Glomerular endothelial cell (primary cell): ENCODE measurements at regions not wholly inside any gene's neighbourhood (a gene's known extent, or its start where the extent isn't known, plus 50 kb on each side); places are given as distances from the start of the nearest gene placed in this dataset.
"Not testable (repeated sequence)": the region's sequence is repeated elsewhere in the genome, so short reads cannot be mapped to it uniquely, and the experiment has no call there.

Experiments
- DNase-seq: peaks from one replicate; pipeline ENCODE4 v3.0.0-alpha.2; 2011; ENCODE audit warnings: low read depth, low spot score; ENCODE audit errors: extremely low read depth

- DNase-seq, result no peak
Measured at GRCh38 chr4:79621061-79621460, 213.0 kb upstream of the GK2 start.

DNA sequence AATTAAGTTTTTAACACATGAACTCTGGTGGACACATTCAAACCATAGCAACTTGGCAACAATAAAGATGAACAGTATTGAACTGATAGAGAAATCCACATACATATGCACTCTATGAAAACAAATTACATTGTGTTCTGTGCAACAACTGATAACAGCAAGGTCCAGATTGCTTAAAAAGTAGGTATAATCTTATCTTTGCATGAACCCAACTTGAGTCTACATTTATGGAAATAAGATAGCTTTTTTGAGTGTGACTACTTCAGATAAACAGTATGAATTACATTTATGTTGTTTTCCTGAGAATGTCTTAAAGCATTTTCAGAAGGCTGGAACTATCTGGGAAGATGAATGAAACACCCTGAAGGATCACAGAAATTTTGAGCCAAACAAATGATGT lies 212.6 kb upstream of the GK2 start:
- no peak for DNase-seq

DNA sequence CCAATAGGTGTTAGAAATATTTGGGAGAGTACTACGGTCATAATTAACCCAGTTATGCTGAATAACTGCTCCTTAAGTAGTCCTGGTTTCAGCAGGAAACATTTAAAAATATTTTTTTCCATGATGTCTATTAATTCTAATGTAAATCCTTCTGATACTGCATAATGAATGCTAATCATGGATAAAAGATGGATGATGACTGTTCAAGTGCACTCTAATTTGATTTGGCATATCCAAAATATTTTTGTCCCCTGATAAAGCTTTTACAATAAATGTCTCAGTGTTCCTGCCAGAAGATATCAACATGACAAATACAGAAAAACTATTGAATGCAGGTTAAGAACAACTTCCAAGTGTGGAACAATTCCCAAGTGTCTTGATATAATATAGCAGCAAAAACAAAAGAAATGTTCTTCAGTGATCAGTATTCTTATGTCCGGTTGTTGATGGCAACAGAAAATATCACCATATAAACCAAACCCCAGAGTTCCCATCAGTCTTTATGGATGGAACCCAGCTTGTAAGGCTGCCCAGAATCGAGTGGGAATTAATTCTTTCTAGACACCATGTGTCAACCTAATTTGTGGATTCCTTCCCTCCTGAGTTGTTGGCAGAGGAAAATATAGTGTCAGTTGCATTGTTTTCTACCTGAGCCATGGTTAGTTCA lies 205.4 kb upstream of the GK2 start:
- DNase-seq, result no peak

GRCh38 chr4:79611026-79611425 lies 203.0 kb upstream of the GK2 start:
- no peak for DNase-seq

DNA sequence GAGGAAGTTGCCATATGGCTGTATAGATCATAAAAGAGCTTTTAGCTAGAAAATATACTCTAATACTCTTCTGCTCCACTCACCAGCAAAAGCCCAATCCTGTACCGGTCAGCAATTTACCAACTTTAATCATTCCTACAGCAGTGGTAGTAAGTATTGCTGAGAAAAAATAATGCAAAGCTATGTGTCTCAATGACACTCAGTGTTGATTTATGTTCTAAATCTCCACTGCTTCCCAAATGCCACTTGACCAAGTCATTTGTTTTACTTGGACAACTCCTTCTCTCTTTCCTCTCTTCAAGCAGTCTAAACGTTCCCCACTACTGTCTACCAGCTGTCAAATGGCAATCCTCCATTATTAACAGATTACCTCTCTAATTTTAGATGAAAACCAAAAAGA lies 201.8 kb upstream of the GK2 start:
- DNase-seq, result no peak

DNA sequence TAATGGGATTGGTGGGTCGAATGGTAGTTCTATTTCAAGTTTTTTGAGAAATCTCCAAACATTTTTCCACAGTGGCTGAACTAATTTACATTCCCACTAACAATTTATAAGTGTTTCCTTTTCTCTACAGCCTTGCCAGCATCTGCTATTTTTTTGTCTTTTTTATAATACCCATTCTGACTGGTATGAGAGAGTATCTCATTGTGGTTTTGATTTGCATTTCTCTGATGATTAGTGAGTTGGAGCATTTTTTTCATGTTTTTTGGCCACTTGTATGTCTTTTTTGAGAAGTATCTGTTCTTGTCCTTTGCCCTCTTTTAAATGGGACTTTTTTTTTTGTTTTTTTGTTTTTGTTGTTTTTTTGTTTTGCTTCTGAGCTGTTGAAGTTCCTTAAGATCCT lies 200.0 kb upstream of the GK2 start:
- DNase-seq, result no peak

DNA sequence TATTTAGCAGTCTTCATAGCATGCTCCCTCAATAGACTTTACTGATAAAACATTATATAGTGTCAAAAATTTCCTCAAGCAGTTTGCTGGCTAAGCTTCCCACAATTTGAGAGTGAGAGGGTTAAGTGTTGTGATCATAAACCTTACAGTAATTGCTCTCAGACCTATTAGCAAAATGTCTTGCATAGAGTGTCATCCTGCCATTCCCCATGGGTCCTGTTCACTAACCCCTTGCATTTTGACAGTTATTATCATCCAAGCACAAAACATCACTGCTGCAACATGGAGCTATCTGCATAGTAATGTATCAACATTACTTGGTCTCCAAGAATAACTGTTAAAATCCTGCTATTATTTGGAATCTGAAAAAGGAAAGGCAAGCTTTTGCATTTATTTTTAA lies 196.1 kb upstream of the GK2 start:
- DNase-seq, result no peak

DNA sequence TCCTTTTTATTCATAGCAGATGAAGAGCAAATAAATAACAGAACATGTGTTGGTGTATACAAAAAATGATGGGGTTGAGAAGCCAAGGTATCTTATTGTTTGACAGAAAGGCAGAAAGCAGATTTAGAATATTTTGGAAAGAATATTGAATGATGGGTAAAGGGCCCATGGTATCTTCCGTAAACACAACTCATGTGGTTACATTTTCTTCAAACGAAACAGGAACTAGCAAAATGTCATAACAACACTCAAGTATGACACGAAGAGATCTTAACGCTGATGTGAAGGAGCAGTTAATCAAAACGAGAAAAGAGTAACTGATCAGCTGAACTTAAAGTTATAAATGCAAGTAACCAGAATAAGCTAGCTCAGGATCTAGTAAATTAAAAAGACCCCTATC lies 195.7 kb upstream of the GK2 start:
- no peak for DNase-seq

GRCh38 chr4:79599691-79600090 lies 191.7 kb upstream of the GK2 start:
- no peak for DNase-seq

DNA sequence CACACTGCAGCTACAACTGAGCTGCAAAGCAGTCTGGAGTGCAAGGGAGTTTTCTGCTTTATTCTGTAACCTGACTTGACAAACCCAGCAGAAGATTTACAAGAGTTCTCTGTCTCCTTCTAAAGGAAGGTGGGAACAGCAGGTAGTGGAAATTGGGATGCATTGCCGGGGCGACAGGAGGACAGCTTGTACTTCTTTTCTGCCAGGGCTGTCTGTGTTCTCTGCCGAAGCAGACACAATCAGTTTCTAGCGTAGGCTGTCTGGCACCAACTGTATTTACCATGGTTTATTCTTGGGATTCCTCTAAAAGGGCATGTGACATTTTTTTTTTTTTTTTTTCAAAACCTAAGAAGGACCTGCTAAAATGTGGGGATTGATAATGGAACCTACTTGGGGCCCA lies 190.8 kb upstream of the GK2 start:
- no peak for DNase-seq

DNA sequence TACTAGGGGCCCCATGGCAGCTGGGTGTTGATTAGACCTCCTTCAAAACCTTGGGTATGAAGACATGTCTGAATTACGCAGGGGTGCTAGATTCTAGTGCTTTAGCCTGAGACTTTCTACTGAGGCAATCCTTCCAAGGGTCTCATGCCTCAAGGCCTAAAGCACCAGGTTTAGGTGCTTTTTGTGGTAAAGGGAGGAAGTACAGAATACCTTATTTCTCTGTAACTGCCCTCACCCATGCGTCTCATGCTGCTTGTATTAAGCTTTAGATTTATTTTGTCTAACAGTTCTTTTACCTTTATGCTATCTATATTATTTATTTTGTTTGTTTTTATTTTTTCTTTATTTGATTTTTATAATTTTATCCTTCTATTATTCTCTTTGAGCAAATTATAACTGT lies 190.2 kb upstream of the GK2 start:
- DNase-seq, result no peak

DNA sequence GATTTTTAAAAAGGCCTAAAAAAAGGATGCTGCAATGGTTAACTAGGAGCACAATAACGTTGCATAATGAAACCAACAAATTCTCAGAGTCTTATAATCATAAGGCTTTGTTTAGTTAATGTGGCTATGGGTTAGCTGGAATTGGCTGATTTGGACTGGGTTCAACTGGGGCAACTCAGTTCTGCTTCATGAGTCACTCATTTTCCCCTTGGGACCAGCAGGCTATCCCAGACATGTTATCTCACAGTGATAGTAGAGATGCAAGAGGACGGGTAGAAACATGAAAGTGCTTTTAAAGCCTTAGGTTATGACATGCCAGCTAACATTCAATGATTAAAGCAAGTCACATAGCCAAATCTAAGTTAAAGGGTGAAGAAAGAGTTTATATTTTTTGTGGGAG lies 189.2 kb upstream of the GK2 start:
- no peak for DNase-seq

- not testable (repeated sequence) for DNase-seq
Measured at GRCh38 chr4:79592218-79592617, 184.2 kb upstream of the GK2 start.

DNA sequence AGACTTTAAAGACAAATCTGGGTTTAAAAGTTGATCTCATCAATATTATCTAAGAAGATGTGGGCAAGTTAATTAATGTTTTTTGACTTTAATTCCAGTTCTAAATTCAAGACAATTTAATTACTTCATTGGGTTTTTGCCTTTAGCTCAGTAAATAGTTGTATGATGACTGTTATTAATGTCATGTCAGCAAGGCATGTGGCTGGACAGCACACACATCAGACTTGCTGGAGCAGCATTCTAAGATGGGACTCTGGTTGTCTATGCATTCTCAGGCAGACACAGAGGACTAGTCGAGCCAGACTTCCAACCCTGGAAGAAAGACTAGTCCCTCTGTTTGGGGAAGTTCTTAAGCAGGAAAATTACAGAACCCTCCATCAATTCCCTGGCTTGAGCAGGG lies 180.7 kb upstream of the GK2 start:
- DNase-seq, result no peak

- DNase-seq, result not testable (repeated sequence)
Measured at GRCh38 chr4:79587207-79587606, 179.2 kb upstream of the GK2 start.

GRCh38 chr4:79585834-79586233 lies 177.8 kb upstream of the GK2 start:
- DNase-seq, result no peak

DNA sequence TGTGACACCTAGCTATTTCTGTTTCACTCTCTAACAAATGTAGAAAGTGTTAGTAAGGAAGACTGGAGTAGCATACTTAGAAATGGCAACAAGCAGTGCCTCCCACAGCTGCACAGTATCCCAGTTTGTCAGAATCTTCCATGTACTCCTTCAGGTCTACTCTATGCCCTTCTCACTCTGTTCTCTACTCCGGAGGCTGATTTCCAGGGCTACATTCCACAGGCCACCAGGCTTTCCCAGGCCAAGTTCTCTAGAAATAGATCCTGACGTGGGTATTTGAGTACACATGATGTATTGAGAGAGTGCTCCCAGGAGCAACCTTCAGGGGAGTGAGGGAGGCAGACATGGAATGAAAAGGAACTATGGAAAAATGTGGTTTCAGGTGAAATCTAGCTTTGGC lies 177.3 kb upstream of the GK2 start:
- no peak for DNase-seq

- no peak for DNase-seq
Measured at GRCh38 chr4:79584902-79585301, 176.9 kb upstream of the GK2 start.

DNA sequence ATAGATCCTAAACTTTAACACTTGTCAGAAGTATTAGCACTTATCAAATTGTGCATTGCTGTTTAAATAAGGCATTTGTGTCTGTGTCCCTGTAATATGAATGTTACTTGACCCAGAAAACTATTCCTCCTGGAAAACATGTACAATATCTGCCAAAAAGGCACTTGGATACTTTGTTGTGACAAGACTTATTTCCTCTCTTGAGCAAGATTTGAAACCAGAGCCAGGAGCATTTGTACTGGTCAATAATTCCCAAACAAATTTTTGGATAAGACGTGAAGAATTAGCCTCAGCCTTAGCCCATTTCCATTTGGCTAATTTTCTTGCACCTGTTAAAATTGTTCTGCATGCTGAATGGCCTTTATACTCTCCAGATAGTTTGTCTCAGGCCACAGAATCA lies 176.3 kb upstream of the GK2 start:
- no peak for DNase-seq

DNA sequence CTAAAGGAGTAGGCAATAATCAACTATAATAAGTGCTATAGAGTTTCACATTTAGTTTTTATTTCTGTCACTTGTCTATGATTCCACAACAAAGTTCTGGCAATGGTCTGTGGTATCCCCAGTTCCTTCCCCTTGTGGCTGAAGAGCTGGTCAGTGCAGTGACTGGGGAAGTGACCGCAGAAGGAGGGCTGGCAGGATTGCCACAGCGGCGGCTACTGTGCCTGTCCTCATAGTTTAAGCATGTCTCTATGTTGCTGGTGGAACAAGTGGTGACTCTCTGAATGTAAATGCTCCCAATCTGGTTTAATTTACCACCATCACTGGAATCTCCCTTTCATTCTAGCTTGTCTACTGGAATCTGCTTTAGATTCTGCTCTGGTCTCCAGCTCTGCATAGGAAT lies 170.6 kb upstream of the GK2 start:
- no peak for DNase-seq

DNA sequence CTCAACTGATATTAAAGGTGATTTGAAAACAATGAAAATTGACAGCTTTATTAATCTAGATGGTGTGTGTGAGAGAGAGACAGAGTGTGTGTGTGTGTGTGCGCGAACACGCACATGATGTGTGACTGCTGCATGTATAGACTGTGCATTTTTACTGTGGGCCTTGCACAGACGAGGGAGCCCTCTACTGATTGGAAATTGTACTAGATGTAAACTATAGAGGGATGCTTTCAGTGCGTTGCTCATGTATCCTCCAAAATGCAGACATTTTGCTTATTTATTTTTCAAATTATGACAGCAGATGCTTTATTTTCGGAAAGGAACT lies 168.4 kb upstream of the GK2 start:
- DNase-seq, result peak; percentile 5

DNA sequence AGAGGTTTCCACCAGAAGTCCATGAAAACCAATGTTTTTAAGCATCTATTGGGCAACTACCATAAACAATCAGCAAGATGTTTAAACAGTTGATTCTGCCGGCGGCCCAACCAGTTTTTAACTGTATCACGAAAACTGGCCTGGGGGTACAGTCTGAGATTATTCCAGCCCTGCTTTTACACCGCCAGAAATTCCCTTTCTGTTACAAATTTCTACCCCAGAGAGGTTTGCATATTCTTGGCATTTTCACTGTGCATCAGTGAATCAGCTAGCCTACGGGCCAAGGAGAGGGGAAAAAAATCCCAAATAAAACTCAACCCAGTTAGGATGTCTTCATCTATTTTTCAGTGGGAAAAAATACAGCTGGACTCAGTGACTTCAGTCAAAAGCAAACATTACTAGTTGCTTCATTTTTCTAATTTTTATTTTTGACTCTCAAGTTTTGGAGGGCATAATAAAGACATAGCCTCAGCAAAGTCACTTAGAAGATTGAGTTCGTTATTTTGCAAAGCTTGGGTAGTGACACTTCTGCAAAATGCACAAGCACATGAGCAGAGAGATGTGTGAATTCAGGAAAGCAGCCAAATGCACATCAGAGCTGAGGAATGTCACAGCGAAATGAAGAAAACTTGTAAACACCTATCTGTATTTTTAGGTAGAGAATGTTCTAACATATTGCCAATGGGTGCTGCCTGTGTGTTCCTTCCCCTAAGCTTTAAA lies 167.8 kb upstream of the GK2 start:
- no peak for DNase-seq
